OCI-LY1 (cell line): ENCODE measurements at regions not wholly inside any gene's neighbourhood (a gene's known extent, or its start where the extent isn't known, plus 50 kb on each side); places are given as distances from the start of the nearest gene placed in this dataset.

ENCODE experiments used
- H2AFZ ChIP-seq: fragments of 200-600 bp; sonication (generic), shearing (Covaris generic); 2 replicates; pipeline ENCODE4 v1.6.0; 2014; ENCODE audit warnings: antibody characterized with exemption, mild to moderate bottlenecking, low read length
- H3F3A ChIP-seq: fragments of 200-600 bp; sonication (generic), shearing (Covaris generic); 2 replicates; pipeline ENCODE4 v1.6.0; 2014; ENCODE audit warnings: mild to moderate bottlenecking, antibody characterized with exemption, low read length, moderate library complexity; ENCODE audit not compliant: insufficient read depth
- H3K27ac ChIP-seq: fragments of 200-600 bp; sonication (generic); 2 replicates; pipeline ENCODE4 v1.5.1; 2014; ENCODE audit warnings: low read length, mixed run types, mild to moderate bottlenecking, low read depth; ENCODE audit not compliant: poor library complexity, severe bottlenecking
- H3K27me3 ChIP-seq: fragments of 200-600 bp; sonication (generic); 2 replicates; pipeline ENCODE4 v1.6.0; 2014; ENCODE audit warnings: antibody characterized with exemption, mild to moderate bottlenecking, low read length, moderate library complexity; ENCODE audit not compliant: insufficient read depth
- H3K36me3 ChIP-seq: fragments of 200-600 bp; sonication (generic); 2 replicates; pipeline ENCODE4 v1.6.1; 2014; ENCODE audit warnings: mild to moderate bottlenecking, antibody characterized with exemption, low read length, moderate library complexity, mixed read lengths; ENCODE audit not compliant: insufficient read depth
- H3K4me1 ChIP-seq: fragments of 200-600 bp; sonication (generic); 2 replicates; pipeline ENCODE4 v1.5.1; 2014; ENCODE audit warnings: mild to moderate bottlenecking, low read length, moderate library complexity; ENCODE audit not compliant: insufficient read depth, severe bottlenecking
- H3K4me2 ChIP-seq: fragments of 200-600 bp; sonication (generic), shearing (Covaris generic); 2 replicates; pipeline ENCODE4 v1.6.1; 2014; ENCODE audit warnings: low read length
- H3K4me3 ChIP-seq: fragments of 200-600 bp; sonication (generic); 2 replicates; pipeline ENCODE4 v1.5.1; 2014; ENCODE audit warnings: low read length, low read depth, mild to moderate bottlenecking, mixed read lengths; ENCODE audit not compliant: poor library complexity, severe bottlenecking
- H3K79me2 ChIP-seq: fragments of 200-600 bp; shearing (Covaris generic); 2 replicates; pipeline ENCODE4 v1.6.1; 2016; ENCODE audit warnings: mixed run types, low read length, mixed read lengths; ENCODE audit not compliant: insufficient read depth
- H3K9ac ChIP-seq: fragments of 200-600 bp; sonication (generic), shearing (Covaris generic); 2 replicates; pipeline ENCODE4 v1.6.1; 2014; ENCODE audit warnings: mild to moderate bottlenecking, low read length, mixed read lengths
- H3K9me2 ChIP-seq: fragments of 200-600 bp; sonication (generic), shearing (Covaris generic); 2 replicates; pipeline ENCODE4 v1.6.1; 2014; ENCODE audit warnings: low read depth, mild to moderate bottlenecking, low read length, mixed read lengths
- H3K9me3 ChIP-seq: fragments of 200-600 bp; shearing (Covaris generic); 2 replicates; pipeline ENCODE4 v1.6.1; 2014; ENCODE audit warnings: low read length, mixed read lengths
- H4K20me1 ChIP-seq: fragments of 200-600 bp; sonication (generic), shearing (Covaris generic); 2 replicates; pipeline ENCODE4 v1.6.0; 2016; ENCODE audit warnings: mild to moderate bottlenecking, low read length; ENCODE audit not compliant: insufficient read depth
- EZH2 ChIP-seq: fragments of 200-600 bp; sonication (generic), shearing (Covaris generic); IDR thresholded peaks from 2 replicates; pipeline ENCODE4 v1.8.0; 2017; ENCODE audit warnings: borderline replicate concordance, mixed run types, mild to moderate bottlenecking, antibody characterized with exemption, low read length, moderate library complexity, mixed read lengths
- TF ChIP-seq, protein P1 (sequence below): fragments of 200-600 bp; sonication (generic), shearing (Covaris generic); IDR thresholded peaks from 2 replicates; pipeline ENCODE4 v1.5.1; 2017; ENCODE audit warnings: mild to moderate bottlenecking, antibody characterized with exemption, low read length, moderate library complexity, mixed read lengths

DNA sequence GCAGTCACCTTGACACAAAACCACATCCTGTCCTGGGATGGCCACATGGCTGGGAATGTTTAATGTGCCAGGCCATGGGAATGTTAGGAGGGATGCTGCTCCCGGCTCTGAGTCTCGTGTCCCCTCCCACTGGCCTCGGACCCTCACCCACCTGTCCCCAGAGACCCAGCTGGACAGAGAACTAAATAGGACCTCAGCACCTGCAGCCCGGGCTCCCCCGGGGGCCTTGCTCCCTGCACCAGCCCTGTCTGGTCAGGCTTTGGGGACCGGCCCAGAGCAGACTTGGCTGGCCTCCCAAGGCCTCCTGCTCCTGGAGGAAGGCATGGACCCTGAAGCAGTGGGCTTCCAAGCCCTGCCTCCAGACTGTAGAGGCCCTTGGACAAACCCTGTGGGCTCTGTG, 100.0 kb upstream of the IQSEC1 start:
- 0 out of 2 replicates have a peak, but pooled peaks cover 6% of the 10 kb centered on the region for H3K27me3 ChIP-seq
- no peaks in the 10 kb centered on the region for H3K9me2 ChIP-seq
- no peaks in the 10 kb centered on the region; the same call in 1 of the 2 replicates for H3K36me3 ChIP-seq
- H3K9ac ChIP-seq = no peak overlapping the region
- H3K9me3 ChIP-seq = no peaks in the 10 kb centered on the region
- no peak overlapping the region for H3K4me3 ChIP-seq
- H3K79me2 ChIP-seq = no peaks in the 10 kb centered on the region
- H2AFZ ChIP-seq = no peak overlapping the region
- no peaks in the 10 kb centered on the region for H3F3A ChIP-seq
- no peak overlapping the region for H3K27ac ChIP-seq
- H3K4me2 ChIP-seq = no peak overlapping the region
- no peaks in the 10 kb centered on the region for H3K4me1 ChIP-seq
- TF ChIP-seq, protein P1, sequence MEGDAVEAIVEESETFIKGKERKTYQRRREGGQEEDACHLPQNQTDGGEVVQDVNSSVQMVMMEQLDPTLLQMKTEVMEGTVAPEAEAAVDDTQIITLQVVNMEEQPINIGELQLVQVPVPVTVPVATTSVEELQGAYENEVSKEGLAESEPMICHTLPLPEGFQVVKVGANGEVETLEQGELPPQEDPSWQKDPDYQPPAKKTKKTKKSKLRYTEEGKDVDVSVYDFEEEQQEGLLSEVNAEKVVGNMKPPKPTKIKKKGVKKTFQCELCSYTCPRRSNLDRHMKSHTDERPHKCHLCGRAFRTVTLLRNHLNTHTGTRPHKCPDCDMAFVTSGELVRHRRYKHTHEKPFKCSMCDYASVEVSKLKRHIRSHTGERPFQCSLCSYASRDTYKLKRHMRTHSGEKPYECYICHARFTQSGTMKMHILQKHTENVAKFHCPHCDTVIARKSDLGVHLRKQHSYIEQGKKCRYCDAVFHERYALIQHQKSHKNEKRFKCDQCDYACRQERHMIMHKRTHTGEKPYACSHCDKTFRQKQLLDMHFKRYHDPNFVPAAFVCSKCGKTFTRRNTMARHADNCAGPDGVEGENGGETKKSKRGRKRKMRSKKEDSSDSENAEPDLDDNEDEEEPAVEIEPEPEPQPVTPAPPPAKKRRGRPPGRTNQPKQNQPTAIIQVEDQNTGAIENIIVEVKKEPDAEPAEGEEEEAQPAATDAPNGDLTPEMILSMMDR = no peak
- TF ChIP-seq EZH2 = no peak
- H4K20me1 ChIP-seq = no peaks in the 10 kb centered on the region

DNA sequence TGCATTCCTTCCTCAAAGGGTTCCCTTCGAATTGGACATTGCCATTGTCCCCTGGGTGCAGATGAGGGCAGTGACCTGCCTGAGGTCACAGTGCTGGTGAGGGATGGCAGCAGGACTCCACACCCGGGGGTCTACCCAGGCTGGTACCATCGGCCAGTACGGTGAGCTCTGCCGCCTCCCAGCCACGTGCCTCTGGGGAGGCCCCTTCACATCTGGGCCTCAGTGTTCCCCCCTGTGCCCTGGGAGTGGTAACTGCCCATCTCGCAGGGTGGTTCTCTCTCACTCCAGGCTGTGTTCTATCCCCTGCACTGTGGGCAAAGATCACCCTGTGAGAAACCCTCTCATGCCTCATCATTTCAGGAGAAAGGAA, 99.4 kb upstream of the IQSEC1 start:
- no peaks in the 10 kb centered on the region for H4K20me1 ChIP-seq
- H3K27ac ChIP-seq = no peak overlapping the region
- H2AFZ ChIP-seq = no peak overlapping the region
- no peak overlapping the region for H3K9ac ChIP-seq
- no peaks in the 10 kb centered on the region for H3K9me3 ChIP-seq
- no peak for TF ChIP-seq EZH2
- TF ChIP-seq, protein P1 = no peak
- H3K4me3 ChIP-seq = no peak overlapping the region
- H3K79me2 ChIP-seq = no peaks in the 10 kb centered on the region
- no peaks in the 10 kb centered on the region for H3K9me2 ChIP-seq
- H3K36me3 ChIP-seq = no peaks in the 10 kb centered on the region
- H3K4me2 ChIP-seq = no peak overlapping the region
- no peaks in the 10 kb centered on the region for H3K4me1 ChIP-seq
- no peaks in the 10 kb centered on the region for H3F3A ChIP-seq
- 0 out of 2 replicates have a peak, but pooled peaks cover 6% of the 10 kb centered on the region for H3K27me3 ChIP-seq

DNA sequence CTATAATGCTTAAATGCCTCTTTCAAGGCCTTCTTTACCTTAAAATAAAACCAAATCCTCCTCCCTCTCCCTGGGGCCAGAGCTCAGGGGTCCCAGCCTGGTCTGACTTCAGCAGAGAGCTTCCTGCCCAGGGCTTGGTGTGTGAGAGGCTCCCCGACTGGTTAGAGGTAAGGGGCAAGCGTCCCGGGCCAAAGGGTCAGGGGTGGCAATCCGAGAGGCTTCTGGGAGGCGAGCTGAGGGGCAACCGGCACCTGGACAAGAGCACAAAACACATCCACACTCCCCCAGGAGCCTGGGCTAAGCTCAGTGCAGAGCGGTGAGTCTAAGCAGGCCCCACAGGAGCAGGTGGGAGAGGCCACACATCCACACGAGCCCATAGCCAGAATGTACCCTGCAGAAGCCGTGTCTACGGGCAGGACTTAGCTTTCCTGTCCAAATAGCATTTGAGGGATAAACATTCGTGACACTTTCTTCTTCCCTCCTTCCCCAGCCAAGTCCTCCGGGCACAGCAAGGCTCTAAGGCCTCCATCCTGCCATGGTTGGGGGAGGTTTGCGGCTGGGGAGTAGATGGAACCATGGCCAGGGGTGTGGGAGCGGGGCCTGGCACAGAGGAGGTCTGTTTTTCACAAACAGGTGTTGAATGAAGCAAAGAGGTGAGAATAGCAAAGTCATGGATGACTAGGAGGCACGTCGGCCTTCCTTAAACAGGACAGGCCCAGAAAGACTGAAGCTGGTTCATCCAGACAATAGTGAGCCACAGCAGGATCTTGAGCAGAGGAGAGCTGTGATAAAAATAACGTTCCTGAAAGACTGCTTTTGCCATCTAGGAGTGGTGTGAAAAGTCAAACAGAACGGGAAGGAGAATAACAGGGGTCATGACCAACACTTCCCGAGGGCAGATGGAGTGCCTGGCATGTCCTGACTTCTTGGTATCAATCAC, 98.7 kb upstream of the IQSEC1 start:
- Histone ChIP-seq H2AFZ (no peak overlapping the region), H3K4me1 (no peaks in the 10 kb centered on the region), H3F3A (no peaks in the 10 kb centered on the region), H3K27me3 (0 out of 2 replicates have a peak, but pooled peaks cover 6% of the 10 kb centered on the region), H3K9ac (no peak overlapping the region), H3K27ac (no peak overlapping the region), H3K4me3 (no peak overlapping the region), H3K4me2 (no peak overlapping the region), H3K79me2 (no peaks in the 10 kb centered on the region), H4K20me1 (no peaks in the 10 kb centered on the region), H3K9me2 (no peaks in the 10 kb centered on the region), H3K9me3 (no peaks in the 10 kb centered on the region), H3K36me3 (no peaks in the 10 kb centered on the region)
- TF ChIP-seq, protein P1 = no peak
- no peak for TF ChIP-seq EZH2
